DND-41 (cell line): ENCODE measurements at regions not wholly inside any gene's neighbourhood (a gene's known extent, or its start where the extent isn't known, plus 50 kb on each side); places are given as distances from the start of the nearest gene placed in this dataset.

Source experiments
- ATAC-seq: fragments of 200-7000 bp; cut with Tn5 transposase; 3 replicates; pipeline ENCODE4 v1.9.1; 2021; ENCODE audit warnings: low read depth; ENCODE audit not compliant: insufficient read depth
- DNase-seq: peaks from one replicate; pipeline ENCODE4 v3.0.0-alpha.2; 2020
- H2AFZ ChIP-seq: 2 replicates; pipeline ENCODE4 v1.6.0; 2012; ENCODE audit warnings: low read depth, low read length
- H3K27ac ChIP-seq: 2 replicates; pipeline ENCODE4 v1.5.1; 2012; ENCODE audit warnings: low read length, inconsistent platforms
- H3K27me3 ChIP-seq: fragments of 200-600 bp; sonication (generic); 2 replicates; pipeline ENCODE4 v1.6.0; 2012; ENCODE audit warnings: low read length, mild to moderate bottlenecking, inconsistent platforms; ENCODE audit not compliant: insufficient read depth, poor library complexity
- H3K36me3 ChIP-seq: 2 replicates; pipeline ENCODE4 v1.5.1; 2012; ENCODE audit warnings: low read length, inconsistent platforms; ENCODE audit not compliant: insufficient read depth
- H3K4me1 ChIP-seq: 2 replicates; pipeline ENCODE4 v1.5.1; 2012; ENCODE audit warnings: mild to moderate bottlenecking, low read length; ENCODE audit not compliant: insufficient read depth
- H3K4me2 ChIP-seq: 2 replicates; pipeline ENCODE4 v1.6.0; 2012; ENCODE audit warnings: mild to moderate bottlenecking, moderate library complexity, low read length, inconsistent platforms; ENCODE audit not compliant: insufficient read depth
- H3K4me3 ChIP-seq, 2 experiments: fragments of 200-600 bp in 1 of 2; shearing (Covaris generic) in 1 of 2; 2 replicates each; pipeline ENCODE4 v1.5.1; 2012 to 2016; ENCODE audit warnings: inconsistent platforms in 2 of 2, low read length in 2 of 2, mild to moderate bottlenecking in 2 of 2, low read depth in 1 of 2, moderate library complexity in 1 of 2
- H3K79me2 ChIP-seq: 2 replicates; pipeline ENCODE4 v1.6.0; 2012; ENCODE audit warnings: low read length, inconsistent platforms; ENCODE audit not compliant: insufficient read depth
- H3K9ac ChIP-seq: 2 replicates; pipeline ENCODE4 v1.6.0; 2012; ENCODE audit warnings: low read depth, mild to moderate bottlenecking, inconsistent platforms, low read length, moderate library complexity
- H3K9me3 ChIP-seq: 2 replicates; pipeline ENCODE4 v1.5.1; 2012; ENCODE audit warnings: low read length, moderate library complexity, mild to moderate bottlenecking, inconsistent platforms; ENCODE audit not compliant: insufficient read depth, severe bottlenecking
- H4K20me1 ChIP-seq: 2 replicates; pipeline ENCODE4 v1.6.0; 2012; ENCODE audit warnings: low read length; ENCODE audit not compliant: insufficient read depth
- CTCF ChIP-seq: IDR thresholded peaks from 2 replicates; pipeline ENCODE4 v1.5.1; 2012; ENCODE audit warnings: borderline replicate concordance, low read length, moderate library complexity, mild to moderate bottlenecking; ENCODE audit not compliant: poor library complexity, severe bottlenecking; ENCODE audit errors: extremely low read depth
- EZH2 ChIP-seq: IDR thresholded peaks from 3 replicates; pipeline ENCODE4 v1.6.1; 2012; ENCODE audit warnings: borderline replicate concordance, low read depth, mild to moderate bottlenecking, moderate library complexity, low read length, inconsistent platforms; ENCODE audit not compliant: severe bottlenecking

GRCh38 chr9:29844251-29844650, 2271.0 kb upstream of the C9orf72 start:
- TF ChIP-seq EZH2 = no peak
- TF ChIP-seq CTCF = no peak
- H2AFZ ChIP-seq = no peak overlapping the region

GRCh38 chr9:29850664-29851063, 2277.4 kb upstream of the C9orf72 start:
- no peaks in the 10 kb centered on the region for H3K4me1 ChIP-seq
- H3K4me3 ChIP-seq = no peak overlapping the region
- ATAC-seq (no peak), DNase-seq (no peak)
- TF ChIP-seq EZH2 = no peak
- no peak for TF ChIP-seq CTCF
- H3K9me3 ChIP-seq = no peaks in the 10 kb centered on the region
- no peaks in the 10 kb centered on the region for H3K79me2 ChIP-seq
- H3K36me3 ChIP-seq = no peaks in the 10 kb centered on the region
- no peaks in the 10 kb centered on the region for H3K27me3 ChIP-seq
- H3K9ac ChIP-seq = no peak overlapping the region
- no peak overlapping the region for H2AFZ ChIP-seq
- no peak overlapping the region for H3K27ac ChIP-seq
- H3K4me2 ChIP-seq = no peak overlapping the region
- no peaks in the 10 kb centered on the region for H4K20me1 ChIP-seq

More at GRCh38 chr9:29844251-29844650, 2271.0 kb upstream of the C9orf72 start:
- Histone ChIP-seq H3K79me2 (no peaks in the 10 kb centered on the region), H3K4me2 (no peak overlapping the region), H3K27me3 (no peaks in the 10 kb centered on the region), H3K9ac (no peak overlapping the region), H3K4me1 (no peaks in the 10 kb centered on the region), H4K20me1 (no peaks in the 10 kb centered on the region), H3K36me3 (no peaks in the 10 kb centered on the region), H3K27ac (no peak overlapping the region), H3K9me3 (no peaks in the 10 kb centered on the region), H3K4me3 (no peak overlapping the region)
- ATAC-seq = no peak
- no peak for DNase-seq

GRCh38 chr9:29861803-29862202, 2288.5 kb upstream of the C9orf72 start:
- no peak overlapping the region for H2AFZ ChIP-seq
- DNase-seq (no peak), ATAC-seq (no peak)
- no peak overlapping the region for H3K4me2 ChIP-seq
- H3K36me3 ChIP-seq = no peaks in the 10 kb centered on the region
- no peaks in the 10 kb centered on the region for H3K79me2 ChIP-seq
- TF ChIP-seq EZH2 (no peak), CTCF (no peak)
- no peaks in the 10 kb centered on the region for H3K4me1 ChIP-seq
- H3K4me3 ChIP-seq = no peak overlapping the region
- H3K27ac ChIP-seq = no peak overlapping the region
- no peaks in the 10 kb centered on the region for H3K27me3 ChIP-seq
- no peaks in the 10 kb centered on the region for H4K20me1 ChIP-seq
- H3K9me3 ChIP-seq = no peaks in the 10 kb centered on the region
- no peak overlapping the region for H3K9ac ChIP-seq
